ENCODE measurements at regions not wholly inside any gene's neighbourhood (a gene's known extent, or its start where the extent isn't known, plus 50 kb on each side); places are given as distances from the start of the nearest gene placed in this dataset.

GRCh38 chr9:115649991-115650472, 503.6 kb upstream of the PAPPA start:
- CTCF ChIA-PET = no interaction called here
- no peaks in the 10 kb centered on the region for H3K79me2 ChIP-seq (ENCODE audit: insufficient read depth)
- H3K36me3 ChIP-seq (replicated peaks in 1 of 2; ENCODE audit: control insufficient read depth in 1 of 2, insufficient read depth in 2 of 2, low read length in 1 of 2) = peaks cover 0 to 3% of the 10 kb centered on the region in 2 experiments
- no peak overlapping the region for H3K4me3 ChIP-seq (ENCODE audit: low read depth in 2 of 2, low read length in 1 of 2)
- peaks cover 37% of the 10 kb centered on the region for H3F3A ChIP-seq (replicated peaks; ENCODE audit: insufficient read depth)
- 78% methylated on average over 8 of the region's 9 CpGs for WGBS (ENCODE audit: low lambda C conversion rate)
- peak overlapping the region; percentile 25; the same call in 1 of the 2 replicates for H3K9ac ChIP-seq
- H3K27me3 ChIP-seq (ENCODE audit: insufficient read depth) = no peaks in the 10 kb centered on the region
- H4K20me1 ChIP-seq (ENCODE audit: insufficient read depth) = no peaks in the 10 kb centered on the region
- POLR2A ChIA-PET = no interaction called here
- no peaks in the 10 kb centered on the region for H3K9me3 ChIP-seq
- H3K27ac ChIP-seq (ENCODE audit: low read depth in 2 of 2, low read length in 1 of 2) = peak overlapping the region in 1 of 2 experiments; percentile 77; a peak in 2 of 4 replicates
- no peak overlapping the region for H2AFZ ChIP-seq (ENCODE audit: low read depth)
- H3K9me2 ChIP-seq = no peaks in the 10 kb centered on the region
- DNase-seq = no peak
- TF ChIP-seq GATA2 (CRISPR knock-in tag; IDR thresholded peaks at IDR 0.05) = no peak
- H3K4me1 ChIP-seq (ENCODE audit: control insufficient read depth in 1 of 2, insufficient read depth in 2 of 2, low read depth in 1 of 2, low read length in 1 of 2) = peaks cover 0 to 15% of the 10 kb centered on the region in 2 experiments; a peak in 1 of 4 replicates
- H3K4me2 ChIP-seq = no peak overlapping the region

DNA sequence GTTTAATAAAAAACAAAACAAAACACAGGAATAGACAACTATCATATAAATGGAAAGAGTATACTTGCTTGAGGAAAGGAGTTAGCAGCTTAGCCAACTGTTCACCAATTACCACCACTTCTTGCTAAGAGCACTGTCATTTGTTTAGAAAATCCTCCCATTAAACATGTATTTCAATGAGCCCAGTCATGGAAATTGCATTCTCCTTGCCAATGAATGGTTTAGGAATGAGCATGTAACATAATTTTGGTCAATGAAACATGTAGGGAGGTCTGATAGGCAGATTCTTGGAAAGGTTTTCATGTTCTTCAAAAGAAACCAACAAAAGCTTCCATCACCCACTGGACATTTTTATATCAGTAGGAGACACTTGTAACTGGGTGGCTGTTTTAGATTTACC, 502.8 kb upstream of the PAPPA start:
- Histone ChIP-seq H3K9me2 (no peaks in the 10 kb centered on the region), H3K79me2 (ENCODE audit: insufficient read depth) (no peaks in the 10 kb centered on the region), H3K4me1 (ENCODE audit: control insufficient read depth in 1 of 2, insufficient read depth in 2 of 2, low read depth in 1 of 2, low read length in 1 of 2) (peaks cover 0 to 15% of the 10 kb centered on the region in 2 experiments; a peak in 1 of 4 replicates), H3K4me2 (no peak overlapping the region), H3K4me3 (ENCODE audit: low read depth in 2 of 2, low read length in 1 of 2) (no peak overlapping the region), H3K9me3 (no peaks in the 10 kb centered on the region), H3K27me3 (ENCODE audit: insufficient read depth) (no peaks in the 10 kb centered on the region), H3F3A (replicated peaks; ENCODE audit: insufficient read depth) (peaks cover 37% of the 10 kb centered on the region), H3K36me3 (replicated peaks in 1 of 2; ENCODE audit: control insufficient read depth in 1 of 2, insufficient read depth in 2 of 2, low read length in 1 of 2) (peaks cover 0 to 3% of the 10 kb centered on the region in 2 experiments), H2AFZ (ENCODE audit: low read depth) (no peak overlapping the region), H3K27ac (ENCODE audit: low read depth in 2 of 2, low read length in 1 of 2) (peak overlapping the region in 1 of 2 experiments; percentile 77; a peak in 2 of 4 replicates), H3K9ac (peak overlapping the region; percentile 25; the same call in 1 of the 2 replicates), H4K20me1 (ENCODE audit: insufficient read depth) (no peaks in the 10 kb centered on the region)
- ChIA-PET POLR2A (no interaction called here), CTCF (no interaction called here)
- DNase-seq = no peak
- TF ChIP-seq YY1 (IDR thresholded peaks at IDR 0.05; ENCODE audit: low read depth) (no peak), FOSL2 (IDR thresholded peaks at IDR 0.05; ENCODE audit: borderline replicate concordance, low read depth) (peak; percentile 18; the same call in 1 of the 2 replicates), TEAD4 (IDR thresholded peaks at IDR 0.05; ENCODE audit: borderline replicate concordance, insufficient read depth) (0 out of 2 replicates have a peak, but pooled peaks have one; percentile 29), MEF2A (IDR thresholded peaks at IDR 0.05; ENCODE audit: borderline replicate concordance, low read depth) (no peak), GATA2 (CRISPR knock-in tag; IDR thresholded peaks at IDR 0.05) (no peak), EZH2phosphoT487 (IDR thresholded peaks at IDR 0.05; ENCODE audit: borderline replicate concordance, low read depth) (no peak), RFX5 (IDR thresholded peaks at IDR 0.05; ENCODE audit: low read length) (no peak), SMC3 (IDR thresholded peaks at IDR 0.05; ENCODE audit: low read depth, low read length) (no peak), EP300 (IDR thresholded peaks at IDR 0.05; ENCODE audit: borderline replicate concordance in 1 of 2, low read depth in 1 of 2, low read length in 1 of 2) (0 out of 4 replicates have a peak, but pooled peaks of 1 of the 2 experiments have one; percentile 43), CTCF (IDR thresholded peaks at IDR 0.05) (no peak), PBX3 (IDR thresholded peaks at IDR 0.05) (peak; percentile 56), TCF12 (IDR thresholded peaks at IDR 0.05) (peak; percentile 20; the same call in 1 of the 2 replicates), GABPA (IDR thresholded peaks at IDR 0.05; ENCODE audit: low read depth) (no peak), NFIC (IDR thresholded peaks at IDR 0.05; ENCODE audit: borderline replicate concordance) (peak; percentile 64; the same call in 1 of the 2 replicates)
- TF ChIP-seq, protein P1, sequence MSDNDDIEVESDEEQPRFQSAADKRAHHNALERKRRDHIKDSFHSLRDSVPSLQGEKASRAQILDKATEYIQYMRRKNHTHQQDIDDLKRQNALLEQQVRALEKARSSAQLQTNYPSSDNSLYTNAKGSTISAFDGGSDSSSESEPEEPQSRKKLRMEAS (IDR thresholded peaks at IDR 0.05; ENCODE audit: low read depth) = no peak
- TF ChIP-seq, protein P2, sequence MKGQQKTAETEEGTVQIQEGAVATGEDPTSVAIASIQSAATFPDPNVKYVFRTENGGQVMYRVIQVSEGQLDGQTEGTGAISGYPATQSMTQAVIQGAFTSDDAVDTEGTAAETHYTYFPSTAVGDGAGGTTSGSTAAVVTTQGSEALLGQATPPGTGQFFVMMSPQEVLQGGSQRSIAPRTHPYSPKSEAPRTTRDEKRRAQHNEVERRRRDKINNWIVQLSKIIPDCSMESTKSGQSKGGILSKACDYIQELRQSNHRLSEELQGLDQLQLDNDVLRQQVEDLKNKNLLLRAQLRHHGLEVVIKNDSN (IDR thresholded peaks at IDR 0.05; ENCODE audit: borderline replicate concordance, low read depth) = no peak

All from SK-N-SH (cell line).